GM12875 (cell line): ENCODE measurements at regions not wholly inside any gene's neighbourhood (a gene's known extent, or its start where the extent isn't known, plus 50 kb on each side); places are given as distances from the start of the nearest gene placed in this dataset.

ENCODE experiments used
- H3K4me3 ChIP-seq: one replicate; pipeline ENCODE4 v1.5.1; 2011; ENCODE audit warnings: low read depth, low read length, control low read depth
- CTCF ChIP-seq: IDR thresholded peaks from 2 replicates; pipeline ENCODE4 v1.5.1; 2011; ENCODE audit warnings: low read depth, mild to moderate bottlenecking, control low read depth, inconsistent platforms, low read length, moderate library complexity, borderline replicate concordance; ENCODE audit not compliant: insufficient read depth

GRCh38 chr9:120040896-120041295, 539.1 kb downstream of the CDK5RAP2 start:
- no peak overlapping the region for H3K4me3 ChIP-seq
- no peak for TF ChIP-seq CTCF

GRCh38 chr9:120038342-120038741, 541.6 kb downstream of the CDK5RAP2 start:
- no peak for TF ChIP-seq CTCF
- H3K4me3 ChIP-seq, result no peak overlapping the region

- TF ChIP-seq CTCF, result peak; percentile 16; the same call in 1 of the 2 replicates
- no peak overlapping the region for H3K4me3 ChIP-seq
Measured at GRCh38 chr9:120032639-120033038, 547.3 kb downstream of the CDK5RAP2 start.

GRCh38 chr9:120030847-120031246, 549.1 kb downstream of the CDK5RAP2 start:
- TF ChIP-seq CTCF, result no peak
- no peak overlapping the region for H3K4me3 ChIP-seq

- TF ChIP-seq CTCF, result no peak
- H3K4me3 ChIP-seq, result no peak overlapping the region
Measured at GRCh38 chr9:120018550-120018949, 561.4 kb downstream of the CDK5RAP2 start.

- no peak for TF ChIP-seq CTCF
Measured at GRCh38 chr9:120018037-120018436, 561.9 kb downstream of the CDK5RAP2 start.

GRCh38 chr9:120016231-120016630, 563.7 kb downstream of the CDK5RAP2 start:
- no peak for TF ChIP-seq CTCF
- H3K4me3 ChIP-seq, result no peak overlapping the region

More at GRCh38 chr9:120018037-120018436, 561.9 kb downstream of the CDK5RAP2 start:
- H3K4me3 ChIP-seq, result no peak overlapping the region
